ENCODE measurements at regions not wholly inside any gene's neighbourhood (a gene's known extent, or its start where the extent isn't known, plus 50 kb on each side); places are given as distances from the start of the nearest gene placed in this dataset.

DNA sequence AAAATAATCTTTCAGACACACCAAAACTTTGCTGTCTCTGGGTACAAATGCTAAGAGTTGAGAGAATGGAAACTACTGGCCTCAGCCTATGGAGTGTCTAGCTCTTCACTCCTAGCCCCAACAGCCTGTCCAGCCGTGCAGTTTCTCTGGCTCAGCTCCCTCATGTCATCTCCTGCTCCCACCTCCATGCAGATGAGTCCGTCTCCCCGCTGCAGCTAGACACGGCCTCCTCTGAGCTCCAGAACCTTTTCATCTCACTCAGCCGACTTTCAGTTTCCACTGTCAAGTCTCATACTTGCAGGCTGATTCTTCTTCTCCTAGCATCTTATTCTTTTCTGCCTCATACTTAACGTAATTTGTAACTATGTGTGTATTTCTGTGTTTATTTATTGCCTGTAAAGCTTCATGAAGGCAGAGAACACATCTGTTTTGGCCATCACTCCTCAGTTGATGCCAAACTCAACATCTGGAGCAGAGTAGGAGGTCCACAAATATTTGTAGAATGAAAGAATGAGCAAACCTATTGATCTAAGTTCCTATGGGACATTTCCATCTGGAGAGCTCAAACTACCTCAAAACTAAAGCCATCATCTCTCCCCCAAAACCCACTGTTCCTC is 139.8 kb upstream of the PWP1 start:
- TF ChIP-seq CTCF (conservative IDR thresholded peaks at IDR 0.05; ENCODE audit: low read depth in 2 of 2) = no peak
- no peak for TF ChIP-seq POLR2AphosphoS5 (IDR thresholded peaks at IDR 0.05; ENCODE audit: low read depth)
- TF ChIP-seq EZH2 (IDR thresholded peaks at IDR 0.05; ENCODE audit: low read depth, unreplicated experiment) = no peak
- no peak for TF ChIP-seq REST (IDR thresholded peaks at IDR 0.05; ENCODE audit: unreplicated experiment)
- TF ChIP-seq EZH2phosphoT487 (IDR thresholded peaks at IDR 0.05; ENCODE audit: unreplicated experiment) = no peak
- TF ChIP-seq CREB1 (CRISPR knock-in tag; IDR thresholded peaks at IDR 0.05; ENCODE audit: low read depth) = no peak
- TF ChIP-seq, protein P1, sequence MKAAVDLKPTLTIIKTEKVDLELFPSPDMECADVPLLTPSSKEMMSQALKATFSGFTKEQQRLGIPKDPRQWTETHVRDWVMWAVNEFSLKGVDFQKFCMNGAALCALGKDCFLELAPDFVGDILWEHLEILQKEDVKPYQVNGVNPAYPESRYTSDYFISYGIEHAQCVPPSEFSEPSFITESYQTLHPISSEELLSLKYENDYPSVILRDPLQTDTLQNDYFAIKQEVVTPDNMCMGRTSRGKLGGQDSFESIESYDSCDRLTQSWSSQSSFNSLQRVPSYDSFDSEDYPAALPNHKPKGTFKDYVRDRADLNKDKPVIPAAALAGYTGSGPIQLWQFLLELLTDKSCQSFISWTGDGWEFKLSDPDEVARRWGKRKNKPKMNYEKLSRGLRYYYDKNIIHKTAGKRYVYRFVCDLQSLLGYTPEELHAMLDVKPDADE (IDR thresholded peaks at IDR 0.05) = no peak

Data from GM23338 (cell line).